H1 (cell line): ENCODE measurements at regions not wholly inside any gene's neighbourhood (a gene's known extent, or its start where the extent isn't known, plus 50 kb on each side); places are given as distances from the start of the nearest gene placed in this dataset.

ENCODE experiments used
- CTCF ChIA-PET: fragments of 300-600 bp; sonication (Branson Sonifier 250); formaldehyde crosslinking; loops from one replicate; lab custom pipeline; 2021; ENCODE audit not compliant: partially characterized antibody; lab: Charles Lee
- POLR2A ChIA-PET: fragments of 300-600 bp; sonication (Branson Sonifier 250); formaldehyde crosslinking; loops from one replicate; lab custom pipeline; 2021; ENCODE audit warnings: inconsistent platforms; ENCODE audit not compliant: partially characterized antibody; lab: Charles Lee
- DNase-seq, 2 experiments: peaks; one replicate each; pipeline versions ENCODE4 v3.0.0 to v3.0.0-alpha.2; 2010 to 2022; ENCODE audit warnings: low spot score in 2 of 2, low read depth in 1 of 2, mixed read lengths in 1 of 2
- FAIRE-seq: peaks from 2 replicates; lab custom pipeline; 2011; peaks lifted over from hg19 to GRCh38; lab: Jason Lieb, UNC
- H2AFZ ChIP-seq: 2 replicates; pipeline ENCODE4 v1.8.1; 2012; ENCODE audit warnings: low read length, inconsistent platforms
- H2AK5ac ChIP-seq: 2 replicates; pipeline ENCODE4 v1.6.1; 2013; ENCODE audit warnings: low read depth, low read length
- H2BK120ac ChIP-seq: replicated peaks from 2 replicates; pipeline ENCODE3; 2013; ENCODE audit warnings: low read depth, low read length, inconsistent platforms
- H2BK12ac ChIP-seq: 2 replicates; pipeline ENCODE4 v1.6.1; 2013; ENCODE audit warnings: low read depth, low read length
- H2BK15ac ChIP-seq: 2 replicates; pipeline ENCODE4 v1.6.1; 2013; ENCODE audit warnings: low read length
- H2BK20ac ChIP-seq: 2 replicates; pipeline ENCODE4 v1.6.1; 2013; ENCODE audit warnings: low read length
- H2BK5ac ChIP-seq: 2 replicates; pipeline ENCODE4 v1.6.1; 2013; ENCODE audit warnings: low read depth, low read length
- H3K14ac ChIP-seq: 2 replicates; pipeline ENCODE4 v1.6.1; 2013; ENCODE audit warnings: inconsistent platforms; ENCODE audit not compliant: insufficient read length
- H3K18ac ChIP-seq: 2 replicates; pipeline ENCODE4 v1.6.1; 2013; ENCODE audit warnings: low read length; ENCODE audit errors: extremely low read depth
- H3K23ac ChIP-seq: 2 replicates; pipeline ENCODE4 v1.6.1; 2013; ENCODE audit warnings: inconsistent platforms; ENCODE audit not compliant: insufficient read length
- H3K23me2 ChIP-seq: 2 replicates; pipeline ENCODE4 v1.6.1; 2013; ENCODE audit warnings: low read depth, low read length
- H3K27ac ChIP-seq: 2 replicates; pipeline ENCODE4 v1.6.1; 2011; ENCODE audit warnings: low read depth, low read length, inconsistent platforms
- H3K27me3 ChIP-seq, 4 experiments: replicated peaks in 1 of 4; 1 replicate in 1 of 4; 2 replicates in 3 of 4; pipeline versions ENCODE4 v1.6.1 to v1.8.1; 2011 to 2013; ENCODE audit warnings: low read length in 3 of 4, mild to moderate bottlenecking in 3 of 4, inconsistent platforms in 2 of 4, mixed read lengths in 2 of 4, moderate library complexity in 1 of 4; ENCODE audit not compliant: control insufficient read depth in 3 of 4, insufficient read depth in 3 of 4; ENCODE audit errors: extremely low read depth in 1 of 4
- H3K36me3 ChIP-seq, 4 experiments: 2 replicates each; pipeline versions ENCODE4 v1.6.1 to v1.8.1; 2011 to 2013; ENCODE audit warnings: mild to moderate bottlenecking in 4 of 4, low read length in 3 of 4, moderate library complexity in 2 of 4, control low read depth in 1 of 4, inconsistent platforms in 1 of 4; ENCODE audit not compliant: insufficient read depth in 4 of 4, control insufficient read depth in 2 of 4
- H3K4ac ChIP-seq: replicated peaks from 2 replicates; pipeline ENCODE3; 2013; ENCODE audit warnings: low read length, low read depth, mixed read lengths, inconsistent platforms; ENCODE audit not compliant: insufficient read length
- H3K4me1 ChIP-seq, 4 experiments: replicated peaks in 1 of 4; 1 replicate in 1 of 4; 2 replicates in 3 of 4; pipeline versions ENCODE4 v1.6.1 to v1.8.1; 2011 to 2013; ENCODE audit warnings: low read length in 3 of 4, inconsistent platforms in 2 of 4, mixed read lengths in 1 of 4; ENCODE audit not compliant: insufficient read depth in 4 of 4, control insufficient read depth in 3 of 4
- H3K4me2 ChIP-seq, 2 experiments: 2 replicates each; pipeline versions ENCODE4 v1.6.1 to v1.8.1; 2011 to 2013; ENCODE audit warnings: low read depth in 2 of 2, low read length in 2 of 2, control low read depth in 1 of 2, inconsistent platforms in 1 of 2, mild to moderate bottlenecking in 1 of 2; ENCODE audit not compliant: insufficient read depth in 1 of 2
- H3K4me3 ChIP-seq, 4 experiments: fragments of 200-600, 300-600 bp in 1 of 4; sonication (generic), shearing (Covaris generic), sonication (Bioruptor Twin) in 1 of 4; 2 replicates each; pipeline versions ENCODE4 v1.5.1 to v1.8.1; 2011 to 2016; ENCODE audit warnings: low read length in 4 of 4, low read depth in 3 of 4, control low read depth in 2 of 4, inconsistent platforms in 2 of 4, mild to moderate bottlenecking in 2 of 4, mixed read lengths in 1 of 4, moderate library complexity in 1 of 4; ENCODE audit not compliant: insufficient read depth in 2 of 4; ENCODE audit errors: extremely low read depth in 1 of 4
- H3K56ac ChIP-seq: replicated peaks from 2 replicates; pipeline ENCODE3; 2013; ENCODE audit warnings: low read depth, mild to moderate bottlenecking, mixed read lengths, low read length, inconsistent platforms; ENCODE audit not compliant: insufficient read length
- H3K79me1 ChIP-seq: 2 replicates; pipeline ENCODE4 v1.6.1; 2013; ENCODE audit warnings: low read depth, low read length, control low read depth
- H3K79me2 ChIP-seq, 2 experiments: 2 replicates each; pipeline versions ENCODE4 v1.6.1 to v1.8.1; 2012 to 2013; ENCODE audit warnings: low read length in 2 of 2, mild to moderate bottlenecking in 2 of 2, inconsistent platforms in 1 of 2; ENCODE audit not compliant: insufficient read depth in 2 of 2, control insufficient read depth in 1 of 2
- H3K9ac ChIP-seq, 4 experiments: replicated peaks in 1 of 4; 1 replicate in 1 of 4; 2 replicates in 3 of 4; pipeline versions ENCODE4 v1.6.1 to v1.8.1; 2011 to 2013; ENCODE audit warnings: low read depth in 3 of 4, low read length in 3 of 4, control low read depth in 2 of 4, mild to moderate bottlenecking in 2 of 4, moderate library complexity in 2 of 4, inconsistent platforms in 1 of 4; ENCODE audit errors: extremely low read depth in 1 of 4
- H3K9me3 ChIP-seq, 2 experiments: 2 replicates each; pipeline versions ENCODE4 v1.6.1 to v1.8.1; 2012 to 2013; ENCODE audit warnings: mild to moderate bottlenecking in 2 of 2, moderate library complexity in 2 of 2, control low read depth in 1 of 2, inconsistent platforms in 1 of 2, low read depth in 1 of 2, low read length in 1 of 2, mixed read lengths in 1 of 2; ENCODE audit not compliant: insufficient read depth in 2 of 2
- H4K20me1 ChIP-seq, 2 experiments: replicated peaks in 1 of 2; 2 replicates each; pipeline versions ENCODE3 to v1.8.1; 2011 to 2013; ENCODE audit warnings: inconsistent platforms in 2 of 2, low read length in 2 of 2, mild to moderate bottlenecking in 1 of 2; ENCODE audit not compliant: insufficient read depth in 2 of 2, control insufficient read depth in 1 of 2
- H4K5ac ChIP-seq: 2 replicates; pipeline ENCODE4 v1.6.1; 2013; ENCODE audit warnings: low read length, low read depth, mixed read lengths, inconsistent platforms; ENCODE audit not compliant: insufficient read length
- H4K8ac ChIP-seq: 2 replicates; pipeline ENCODE4 v1.8.0; 2013; ENCODE audit warnings: mild to moderate bottlenecking, moderate library complexity, low read length, inconsistent platforms; ENCODE audit not compliant: insufficient read depth; ENCODE audit errors: extremely low read depth
- H4K91ac ChIP-seq: replicated peaks from 2 replicates; pipeline ENCODE3; 2013; ENCODE audit warnings: low read length, mixed read lengths, inconsistent platforms; ENCODE audit not compliant: insufficient read length
- EP300 ChIP-seq, 2 experiments: IDR thresholded peaks; 1 replicate in 1 of 2; 2 replicates in 1 of 2; pipeline ENCODE4 v1.6.1; 2011 to 2012; ENCODE audit warnings: low read depth in 2 of 2, low read length in 2 of 2, mild to moderate bottlenecking in 2 of 2, borderline replicate concordance in 1 of 2, inconsistent platforms in 1 of 2, moderate library complexity in 1 of 2
- GABPA ChIP-seq: IDR thresholded peaks from 2 replicates; pipeline ENCODE4 v1.6.1; 2011; ENCODE audit warnings: mild to moderate bottlenecking, low read length, moderate library complexity, borderline replicate concordance; ENCODE audit not compliant: insufficient read depth
- KDM1A ChIP-seq: fragments of 200-600, 300-600 bp; sonication (generic); IDR thresholded peaks from 2 replicates; pipeline ENCODE4 v1.7.1; 2016; ENCODE audit warnings: mild to moderate bottlenecking, low read length, borderline replicate concordance
- PHF8 ChIP-seq: fragments of 200-600 bp; sonication (generic); conservative IDR thresholded peaks from 2 replicates; pipeline ENCODE4 v1.7.1; 2012; ENCODE audit warnings: low read depth, mild to moderate bottlenecking, inconsistent platforms, low read length, moderate library complexity
- RXRA ChIP-seq: IDR thresholded peaks from 2 replicates; pipeline ENCODE4 v1.6.1; 2011; ENCODE audit warnings: low read depth, mild to moderate bottlenecking, low read length, moderate library complexity; ENCODE audit not compliant: insufficient read depth
- TBP ChIP-seq: IDR thresholded peaks from 2 replicates; pipeline ENCODE4 v1.6.1; 2011; ENCODE audit warnings: low read depth, low read length, improper control_type of control experiment
- TCF12 ChIP-seq: IDR thresholded peaks from 2 replicates; pipeline ENCODE4 v1.6.1; 2011; ENCODE audit warnings: low read depth, mild to moderate bottlenecking, low read length
- TEAD4 ChIP-seq: IDR thresholded peaks from 2 replicates; pipeline ENCODE4 v1.6.1; 2012; ENCODE audit warnings: low read depth, low read length, inconsistent platforms, mixed read lengths
- WGBS, 2 experiments: shearing (Covaris generic) in 1 of 2; methylation state at CpG; one replicate each; pipeline versions ENCODE4 v1.1.6 to v1.1.7; 2013 to 2015; ENCODE audit warnings: low lambda C conversion rate in 2 of 2, mixed read lengths in 2 of 2, inconsistent platforms in 1 of 2, low coverage in 1 of 2, missing lambda C conversion rate in 1 of 2; ENCODE audit not compliant: insufficient replicate concordance in 2 of 2, insufficient coverage in 1 of 2, insufficient read length in 1 of 2; ENCODE audit errors: extremely low coverage in 1 of 2, missing lambda C conversion rate in 1 of 2; 5-methylcytosine and 5-hydroxymethylcytosine counted together

DNA sequence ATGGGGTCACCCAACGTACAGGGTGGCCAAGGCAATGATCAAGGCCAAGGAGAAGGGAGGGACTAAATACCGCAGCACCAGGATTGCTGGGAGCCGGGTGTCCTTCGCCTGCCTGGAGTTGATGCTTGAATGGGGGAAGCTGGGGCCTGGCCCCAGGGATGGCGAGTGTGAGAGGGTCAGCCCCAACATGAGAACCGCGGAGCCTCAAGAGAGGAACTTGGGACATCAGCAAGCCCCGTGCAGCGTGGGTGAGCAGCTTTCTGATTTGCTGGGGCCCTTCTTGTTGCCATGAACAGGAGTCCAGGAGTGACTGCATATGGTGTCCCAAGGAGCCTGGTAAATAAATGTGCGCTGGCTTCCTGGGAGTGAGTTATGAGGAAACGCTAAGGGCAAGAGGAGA, 72.8 kb upstream of the PITRM1 start:
- peaks cover 0 to 5% of the 10 kb centered on the region in 2 experiments for H4K20me1 ChIP-seq
- peaks cover 6% of the 10 kb centered on the region; the same call in 1 of the 2 replicates for H3K23me2 ChIP-seq
- H2BK12ac ChIP-seq: no peak overlapping the region
- H3K14ac ChIP-seq: no peak overlapping the region
- no peak overlapping the region for H3K18ac ChIP-seq
- no peak overlapping the region for H2BK20ac ChIP-seq
- H3K4me1 ChIP-seq: no peaks in the 10 kb centered on the region; a peak in 2 of 7 replicates
- no peaks in the 10 kb centered on the region for H3K36me3 ChIP-seq
- no peaks in the 10 kb centered on the region; the same call in 1 of the 2 replicates for H3K79me1 ChIP-seq
- no peaks in the 10 kb centered on the region for H3K9me3 ChIP-seq
- no peaks in the 10 kb centered on the region for H3K27me3 ChIP-seq
- 97% methylated on average over 11 of the region's 11 CpGs; no CpG with 5 or more reads in 1 of the 2 experiments for WGBS, 2 experiments
- no peak overlapping the region for H2AK5ac ChIP-seq
- POLR2A ChIA-PET: interaction anchor here (0.6 kb wide), 1 partner anchor 10 kb away, joined by 4 read pairs; no protein-coding TSS in a partner anchor
- no peak overlapping the region for H2BK5ac ChIP-seq
- H3K4me3 ChIP-seq: no peak overlapping the region
- H2BK15ac ChIP-seq: no peak overlapping the region
- no peak overlapping the region for H3K56ac ChIP-seq
- H3K23ac ChIP-seq: no peak overlapping the region
- no peak overlapping the region for H3K9ac ChIP-seq
- no peak overlapping the region for H2AFZ ChIP-seq
- no peak for FAIRE-seq
- no peak overlapping the region for H3K27ac ChIP-seq
- no peak overlapping the region for H4K91ac ChIP-seq
- no peaks in the 10 kb centered on the region for H3K79me2 ChIP-seq
- H3K4me2 ChIP-seq: no peak overlapping the region
- DNase-seq: no peak
- CTCF ChIA-PET: interaction anchor here (1.0 to 1.5 kb wide), 2 partner anchors 9 to 14 kb away, joined by 3 to 4 read pairs; no protein-coding TSS in a partner anchor
- no peak overlapping the region; the same call in 1 of the 2 replicates for H4K8ac ChIP-seq
- no peak overlapping the region for H3K4ac ChIP-seq
- H2BK120ac ChIP-seq: no peak overlapping the region
- no peak overlapping the region for H4K5ac ChIP-seq
- TF ChIP-seq RXRA: no peak
- no peak for TF ChIP-seq TBP
- no peak for TF ChIP-seq PHF8
- TF ChIP-seq TEAD4: no peak
- no peak for TF ChIP-seq GABPA
- no peak for TF ChIP-seq KDM1A
- TF ChIP-seq EP300 (IDR thresholded peaks at IDR 0.05; ENCODE audit: borderline replicate concordance in 1 of 2, low read depth in 2 of 2, low read length in 2 of 2): no peak
- no peak for TF ChIP-seq TCF12
